ENCODE measurements at regions not wholly inside any gene's neighbourhood (a gene's known extent, or its start where the extent isn't known, plus 50 kb on each side); places are given as distances from the start of the nearest gene placed in this dataset.

- ChIA-PET CTCF (no interaction called here), POLR2A (no interaction called here)
- Mint-ChIP-seq H3K4me3 (no peak overlapping the region), H3K36me3 (ENCODE audit: low read depth) (no peaks in the 10 kb centered on the region), H3K27ac (no peak overlapping the region), H3K9me3 (ENCODE audit: low read depth) (no peaks in the 10 kb centered on the region), H3K27me3 (peaks cover 27% of the 10 kb centered on the region), H3K4me1 (no peaks in the 10 kb centered on the region)
- ATAC-seq = no peak
- intact Hi-C loops (cut with DNase I, micrococcal nuclease) = no loop called here
- DNase-seq = no peak
These were observed 144.1 kb upstream of the WSCD2 start for GRCh38 chr12:107984973-107985372.

- Mint-ChIP-seq H3K27ac (no peak overlapping the region), H3K27me3 (peaks cover 29% of the 10 kb centered on the region), H3K9me3 (ENCODE audit: low read depth) (no peaks in the 10 kb centered on the region), H3K36me3 (ENCODE audit: low read depth) (no peaks in the 10 kb centered on the region), H3K4me3 (no peak overlapping the region), H3K4me1 (no peaks in the 10 kb centered on the region)
- ATAC-seq (no peak), DNase-seq (no peak)
- CTCF ChIA-PET = interaction anchor here (1.1 kb wide), 2 partner anchors 350 to 471 kb away, joined by 3 read pairs; no protein-coding TSS in a partner anchor
- intact Hi-C loops (cut with DNase I, micrococcal nuclease) = no loop called here
- POLR2A ChIA-PET = no interaction called here
These were observed 142.9 kb upstream of the WSCD2 start for GRCh38 chr12:107986183-107986582.

GRCh38 chr12:107990325-107990724 is 138.8 kb upstream of the WSCD2 start:
- H3K27ac Mint-ChIP-seq = no peak overlapping the region
- intact Hi-C loops (cut with DNase I, micrococcal nuclease) = loop anchor here (1.0 to 5.0 kb wide), 5 partner anchors 203 to 522 kb away; no protein-coding TSS in a partner anchor
- ChIA-PET POLR2A (no interaction called here), CTCF (interaction anchor here (0.7 to 3.1 kb wide), 12 partner anchors 9 to 522 kb away, joined by 3 to 16 read pairs (median 4); no protein-coding TSS in a partner anchor)
- H3K4me3 Mint-ChIP-seq = no peak overlapping the region
- H3K4me1 Mint-ChIP-seq = no peaks in the 10 kb centered on the region
- H3K9me3 Mint-ChIP-seq (ENCODE audit: low read depth) = no peaks in the 10 kb centered on the region
- ATAC-seq = peak; percentile 71
- no peaks in the 10 kb centered on the region for H3K36me3 Mint-ChIP-seq (ENCODE audit: low read depth)
- H3K27me3 Mint-ChIP-seq = peaks cover 18% of the 10 kb centered on the region
- peak; percentile 69 for DNase-seq

GRCh38 chr12:107992029-107992428 is 137.1 kb upstream of the WSCD2 start:
- peaks cover 27% of the 10 kb centered on the region for H3K27me3 Mint-ChIP-seq
- H3K36me3 Mint-ChIP-seq (ENCODE audit: low read depth) = no peaks in the 10 kb centered on the region
- ATAC-seq (no peak), DNase-seq (no peak)
- no peaks in the 10 kb centered on the region for H3K9me3 Mint-ChIP-seq (ENCODE audit: low read depth)
- H3K4me1 Mint-ChIP-seq = no peaks in the 10 kb centered on the region
- H3K4me3 Mint-ChIP-seq = no peak overlapping the region
- intact Hi-C loops (cut with DNase I, micrococcal nuclease) = loop anchor here in 1 of 2 experiments (5.0 kb wide), 2 partner anchors 465 to 520 kb away; no protein-coding TSS in a partner anchor
- CTCF ChIA-PET = interaction anchor here (0.8 to 3.7 kb wide), 8 partner anchors 10 to 520 kb away, joined by 3 to 19 read pairs (median 5); no protein-coding TSS in a partner anchor
- POLR2A ChIA-PET = no interaction called here
- no peak overlapping the region for H3K27ac Mint-ChIP-seq

- ChIA-PET POLR2A (interaction anchor here (0.6 kb wide), 1 partner anchor 29 kb away, joined by 3 read pairs; no protein-coding TSS in a partner anchor), CTCF (interaction anchor here (0.6 to 3.7 kb wide), 14 partner anchors 11 to 1062 kb away, joined by 3 to 19 read pairs (median 3); no protein-coding TSS in a partner anchor)
- Mint-ChIP-seq H3K27ac (no peak overlapping the region), H3K27me3 (peaks cover 28% of the 10 kb centered on the region), H3K36me3 (ENCODE audit: low read depth) (no peaks in the 10 kb centered on the region), H3K4me3 (no peak overlapping the region), H3K9me3 (ENCODE audit: low read depth) (no peaks in the 10 kb centered on the region), H3K4me1 (no peaks in the 10 kb centered on the region)
- ATAC-seq = no peak
- intact Hi-C loops (cut with DNase I, micrococcal nuclease) = loop anchor here in 1 of 2 experiments (5.0 kb wide), 2 partner anchors 464 to 519 kb away; no protein-coding TSS in a partner anchor
- peak; percentile 13 for DNase-seq
These were observed 136.1 kb upstream of the WSCD2 start for GRCh38 chr12:107992870-107993451.

GRCh38 chr12:107998863-107999262 is 130.2 kb upstream of the WSCD2 start:
- Mint-ChIP-seq H3K36me3 (ENCODE audit: low read depth) (no peaks in the 10 kb centered on the region), H3K4me1 (no peaks in the 10 kb centered on the region), H3K9me3 (ENCODE audit: low read depth) (peaks cover 6% of the 10 kb centered on the region), H3K27ac (no peak overlapping the region), H3K27me3 (peaks cover 21% of the 10 kb centered on the region), H3K4me3 (no peak overlapping the region)
- ChIA-PET CTCF (interaction anchor here (0.6 kb wide), 1 partner anchor 8 kb away, joined by 3 read pairs; no protein-coding TSS in a partner anchor), POLR2A (no interaction called here)
- intact Hi-C loops (cut with DNase I, micrococcal nuclease) = no loop called here
- DNase-seq (no peak), ATAC-seq (no peak)

- Mint-ChIP-seq H3K27me3 (peaks cover 24% of the 10 kb centered on the region), H3K9me3 (ENCODE audit: low read depth) (peaks cover 6% of the 10 kb centered on the region), H3K4me3 (no peak overlapping the region), H3K4me1 (no peaks in the 10 kb centered on the region), H3K36me3 (ENCODE audit: low read depth) (no peaks in the 10 kb centered on the region), H3K27ac (no peak overlapping the region)
- ChIA-PET POLR2A (no interaction called here), CTCF (interaction anchor here (0.8 to 1.2 kb wide), 2 partner anchors 11 to 191 kb away, joined by 3 to 5 read pairs; no protein-coding TSS in a partner anchor)
- intact Hi-C loops (cut with DNase I, micrococcal nuclease) = no loop called here
- no peak for DNase-seq
- no peak for ATAC-seq
These were observed 129.0 kb upstream of the WSCD2 start for GRCh38 chr12:108000111-108000510.

GRCh38 chr12:108004319-108004718 is 124.8 kb upstream of the WSCD2 start:
- peaks cover 1% of the 10 kb centered on the region for H3K9me3 Mint-ChIP-seq (ENCODE audit: low read depth)
- H3K4me3 Mint-ChIP-seq = no peak overlapping the region
- H3K27ac Mint-ChIP-seq = no peak overlapping the region
- DNase-seq (no peak), ATAC-seq (no peak)
- CTCF ChIA-PET = no interaction called here
- POLR2A ChIA-PET = no interaction called here
- H3K36me3 Mint-ChIP-seq (ENCODE audit: low read depth) = no peaks in the 10 kb centered on the region
- intact Hi-C loops (cut with DNase I, micrococcal nuclease) = no loop called here
- H3K4me1 Mint-ChIP-seq = peaks cover 1% of the 10 kb centered on the region
- H3K27me3 Mint-ChIP-seq = peaks cover 21% of the 10 kb centered on the region

- intact Hi-C loops (cut with DNase I, micrococcal nuclease) = no loop called here
- CTCF ChIA-PET = interaction anchor here (1.4 kb wide), 1 partner anchor 22 kb away, joined by 3 read pairs; no protein-coding TSS in a partner anchor
- Mint-ChIP-seq H3K4me3 (no peak overlapping the region), H3K36me3 (ENCODE audit: low read depth) (no peaks in the 10 kb centered on the region), H3K9me3 (ENCODE audit: low read depth) (no peaks in the 10 kb centered on the region), H3K27ac (no peak overlapping the region), H3K4me1 (peaks cover 1% of the 10 kb centered on the region), H3K27me3 (peaks cover 21% of the 10 kb centered on the region)
- POLR2A ChIA-PET = no interaction called here
- ATAC-seq (no peak), DNase-seq (no peak)
These were observed 120.8 kb upstream of the WSCD2 start for GRCh38 chr12:108008163-108008905.

- Mint-ChIP-seq H3K27ac (no peak overlapping the region), H3K4me3 (no peak overlapping the region), H3K4me1 (peaks cover 1% of the 10 kb centered on the region), H3K9me3 (ENCODE audit: low read depth) (no peaks in the 10 kb centered on the region), H3K27me3 (peaks cover 21% of the 10 kb centered on the region), H3K36me3 (ENCODE audit: low read depth) (no peaks in the 10 kb centered on the region)
- intact Hi-C loops (cut with DNase I, micrococcal nuclease) = no loop called here
- CTCF ChIA-PET = no interaction called here
- ATAC-seq (no peak), DNase-seq (no peak)
- POLR2A ChIA-PET = no interaction called here
These were observed 119.5 kb upstream of the WSCD2 start for GRCh38 chr12:108009442-108010070.

- no peak for DNase-seq
- H3K27ac Mint-ChIP-seq = no peak overlapping the region
- H3K27me3 Mint-ChIP-seq = peaks cover 25% of the 10 kb centered on the region
- CTCF ChIA-PET = no interaction called here
- no peaks in the 10 kb centered on the region for H3K9me3 Mint-ChIP-seq (ENCODE audit: low read depth)
- POLR2A ChIA-PET = no interaction called here
- H3K4me3 Mint-ChIP-seq = no peak overlapping the region
- intact Hi-C loops (cut with DNase I, micrococcal nuclease) = no loop called here
- ATAC-seq = no peak
- H3K4me1 Mint-ChIP-seq = no peaks in the 10 kb centered on the region
- no peaks in the 10 kb centered on the region for H3K36me3 Mint-ChIP-seq (ENCODE audit: low read depth)
These were observed 113.0 kb upstream of the WSCD2 start for GRCh38 chr12:108016022-108016564.

All from activated CD4-positive, alpha-beta T cell treated with anti-CD3 and anti-CD28 coated beads for 36 hours (primary cell).